ENCODE measurements at regions not wholly inside any gene's neighbourhood (a gene's known extent, or its start where the extent isn't known, plus 50 kb on each side); places are given as distances from the start of the nearest gene placed in this dataset.

DNA sequence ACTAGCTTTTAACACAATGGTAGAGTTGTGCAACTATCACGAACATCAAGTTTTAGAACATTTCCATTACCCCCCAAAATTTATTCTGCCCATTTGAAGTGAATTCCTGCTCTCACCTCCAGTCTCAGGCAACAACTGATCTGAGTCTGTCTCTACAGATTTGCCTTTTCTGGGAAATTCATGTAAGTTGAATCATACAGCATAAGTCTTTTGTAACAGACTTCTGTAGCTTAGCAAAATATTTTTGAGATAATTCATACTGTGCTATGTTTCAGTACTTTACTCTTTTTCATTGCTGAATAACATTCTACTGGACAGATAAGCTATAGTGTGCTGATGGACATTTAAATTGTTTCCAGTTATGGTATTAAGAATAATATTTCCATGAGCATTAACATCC is 447.3 kb upstream of the GJE1 start:
- TF ChIP-seq EZH2 (IDR thresholded peaks at IDR 0.05; ENCODE audit: insufficient read depth, poor library complexity, severe bottlenecking) (no peak), EZH2phosphoT487 (IDR thresholded peaks at IDR 0.05; ENCODE audit: insufficient read depth, low read depth) (no peak)

All from GM23248 (cell line).